ENCODE measurements at regions not wholly inside any gene's neighbourhood (a gene's known extent, or its start where the extent isn't known, plus 50 kb on each side); places are given as distances from the start of the nearest gene placed in this dataset.
"Not testable (repeated sequence)": the region's sequence is repeated elsewhere in the genome, so short reads cannot be mapped to it uniquely, and the experiment has no call there.

- TF ChIP-seq CTCF (IDR thresholded peaks at IDR 0.05 in 4 of 5, conservative IDR thresholded peaks at IDR 0.05 in 1 of 5); POLR2A (IDR thresholded peaks at IDR 0.05): not testable (repeated sequence)
Measured at GRCh38 chr16:16559179-16559740, 180.3 kb downstream of the NPIPA7 start.

All from gastrocnemius medialis (tissue), 4 donors.